Thyroid gland (tissue), 4 donors: ENCODE measurements at regions not wholly inside any gene's neighbourhood (a gene's known extent, or its start where the extent isn't known, plus 50 kb on each side); places are given as distances from the start of the nearest gene placed in this dataset.

Source experiments
- DNase-seq, 2 donors: peaks; one replicate each; pipeline ENCODE4 v3.0.0-alpha.2; 2019
- H3K27ac ChIP-seq, 3 donors: fragments of 200-600 bp; sonication (generic); 1 replicate in 2 of 3; 2 replicates in 1 of 3; pipeline ENCODE4 v1.5.1; 2016 to 2019; ENCODE audit warnings: mild to moderate bottlenecking in 1 of 3, moderate library complexity in 1 of 3
- H3K27me3 ChIP-seq: fragments of 200-600 bp; sonication (generic); one replicate; pipeline ENCODE4 v1.5.1; 2019
- H3K36me3 ChIP-seq, 2 donors: fragments of 200-600 bp; sonication (generic); one replicate each; pipeline ENCODE4 v1.5.1; 2016 to 2019
- H3K4me1 ChIP-seq, 2 donors: fragments of 200-600 bp; sonication (generic); one replicate each; pipeline ENCODE4 v1.5.1; 2017 to 2019
- H3K4me3 ChIP-seq, 3 donors: fragments of 200-600 bp; sonication (generic); replicated peaks in 1 of 3; 1 replicate in 2 of 3; 2 replicates in 1 of 3; pipeline ENCODE4 v1.5.1; 2016; ENCODE audit warnings: mild to moderate bottlenecking in 1 of 3
- H3K9me3 ChIP-seq: fragments of 200-600 bp; sonication (generic); one replicate; pipeline ENCODE4 v1.5.1; 2017
- CTCF ChIP-seq, 6 experiments: fragments of 200-600 bp in 3 of 6; fragments of 450-650 bp in 3 of 6; sonication (generic) in 3 of 6; IDR thresholded peaks; one replicate each; pipeline ENCODE4 v1.5.1; 2016 to 2019; ENCODE audit warnings: antibody characterized with exemption in 6 of 6, mild to moderate bottlenecking in 2 of 6, inconsistent platforms in 1 of 6, moderate library complexity in 1 of 6
- POLR2A ChIP-seq, 2 donors: fragments of 450-650 bp; IDR thresholded peaks; one replicate each; pipeline ENCODE4 v1.6.1; 2017; ENCODE audit warnings: antibody characterized with exemption in 2 of 2, mild to moderate bottlenecking in 2 of 2, moderate library complexity in 1 of 2
- WGBS, 2 donors: methylation state at CpG; one replicate each; pipeline ENCODE4 v1.1.5; 2017; 5-methylcytosine and 5-hydroxymethylcytosine counted together
- intact Hi-C: fragments of 100-400 bp; cut with DNase I; formaldehyde crosslinking; loops from one replicate; pipeline ENCODE4 v1.15.1; 2023

GRCh38 chr12:73210548-73211204 is 938.5 kb downstream of the TRHDE start:
- Histone ChIP-seq H3K4me3 (no peak overlapping the region), H3K9me3 (no peaks in the 10 kb centered on the region), H3K27me3 (no peaks in the 10 kb centered on the region), H3K27ac (no peak overlapping the region), H3K4me1 (no peaks in the 10 kb centered on the region), H3K36me3 (no peaks in the 10 kb centered on the region)
- 75 to 82% methylated on average over 5 of the region's 5 CpGs for WGBS, 2 donors
- no peak for TF ChIP-seq CTCF (IDR thresholded peaks at IDR 0.05)
- no peak for TF ChIP-seq POLR2A (IDR thresholded peaks at IDR 0.05)
- intact Hi-C loops = no loop called here
- DNase-seq = no peak

DNA sequence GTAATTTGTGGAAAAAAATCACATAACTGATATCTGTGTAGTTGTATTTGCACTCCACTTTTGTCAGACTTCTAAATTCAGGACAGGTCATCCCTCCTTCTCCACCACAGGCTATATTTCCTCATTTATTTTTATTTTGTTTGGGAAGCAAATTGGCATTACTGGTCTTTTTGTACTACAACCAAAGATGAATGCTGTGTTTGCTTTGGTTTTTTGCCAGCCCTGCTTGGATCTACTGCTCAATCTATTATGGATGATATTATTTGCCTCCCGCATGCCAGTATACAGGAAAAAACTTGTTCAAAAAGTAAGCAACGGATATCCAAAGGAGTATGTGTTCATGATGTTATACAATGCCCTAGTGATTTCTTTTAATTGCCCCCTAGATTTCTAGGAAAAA is 948.8 kb downstream of the TRHDE start:
- TF ChIP-seq POLR2A (IDR thresholded peaks at IDR 0.05) = no peak
- no peak for TF ChIP-seq CTCF (IDR thresholded peaks at IDR 0.05)
- WGBS, 2 donors = 64 to 74% methylated on average over 2 of the region's 2 CpGs
- intact Hi-C loops = no loop called here

DNA sequence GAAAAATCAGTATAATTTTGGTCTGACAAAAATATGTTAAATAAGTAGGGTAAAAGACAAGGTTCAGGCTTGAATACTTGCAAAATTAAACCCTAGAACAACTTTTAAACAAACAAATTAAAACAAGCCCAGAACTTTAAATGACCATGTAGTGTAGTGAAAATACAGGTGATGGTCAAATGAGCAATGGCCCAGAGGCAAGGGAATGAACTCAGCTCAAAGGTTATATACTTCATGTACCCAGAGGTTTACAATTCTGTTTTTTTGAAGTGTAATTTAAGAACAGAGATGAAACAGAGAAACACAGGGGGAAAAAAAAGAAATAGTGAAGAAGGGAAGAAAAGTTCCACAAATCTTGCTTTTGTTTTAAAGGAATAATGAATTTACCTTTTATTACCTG is 949.2 kb downstream of the TRHDE start:
- H3K36me3 ChIP-seq = no peaks in the 10 kb centered on the region
- TF ChIP-seq CTCF (IDR thresholded peaks at IDR 0.05) (no peak), POLR2A (IDR thresholded peaks at IDR 0.05) (no peak)
- H3K27me3 ChIP-seq = no peaks in the 10 kb centered on the region
- intact Hi-C loops = no loop called here
- H3K27ac ChIP-seq = no peak overlapping the region
- H3K9me3 ChIP-seq = no peaks in the 10 kb centered on the region
- H3K4me3 ChIP-seq = no peak overlapping the region
- no peaks in the 10 kb centered on the region for H3K4me1 ChIP-seq
- no peak for DNase-seq

More for the DNA sequence above, 948.8 kb downstream of the TRHDE start:
- Histone ChIP-seq H3K27me3 (no peaks in the 10 kb centered on the region), H3K9me3 (no peaks in the 10 kb centered on the region), H3K4me3 (no peak overlapping the region), H3K4me1 (no peaks in the 10 kb centered on the region), H3K36me3 (no peaks in the 10 kb centered on the region), H3K27ac (no peak overlapping the region)
- DNase-seq = no peak

DNA sequence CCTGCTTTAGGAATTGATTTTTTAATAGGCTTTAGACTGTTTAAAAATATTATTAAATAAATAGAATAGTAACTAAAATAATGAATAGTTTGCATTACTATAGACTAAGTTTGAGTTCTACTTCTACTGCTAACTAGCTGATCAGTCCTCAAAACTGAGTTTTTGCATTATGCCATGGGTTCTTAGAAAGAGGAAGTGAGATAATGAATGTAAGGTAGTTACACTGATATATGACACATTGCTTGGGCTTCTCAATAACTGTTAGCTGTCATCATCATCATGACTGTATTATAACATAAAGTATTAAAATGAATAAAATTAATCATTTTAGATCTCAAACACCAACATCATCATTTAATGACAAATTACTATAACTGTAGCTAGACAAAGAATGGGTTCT is 949.7 kb downstream of the TRHDE start:
- TF ChIP-seq POLR2A (IDR thresholded peaks at IDR 0.05) (no peak), CTCF (IDR thresholded peaks at IDR 0.05) (no peak)
- intact Hi-C loops = no loop called here
- Histone ChIP-seq H3K9me3 (no peaks in the 10 kb centered on the region), H3K4me3 (no peak overlapping the region), H3K27me3 (no peaks in the 10 kb centered on the region), H3K36me3 (no peaks in the 10 kb centered on the region), H3K27ac (no peak overlapping the region), H3K4me1 (no peaks in the 10 kb centered on the region)
- no peak for DNase-seq

- H3K27ac ChIP-seq = no peak overlapping the region
- no peaks in the 10 kb centered on the region for H3K27me3 ChIP-seq
- no peaks in the 10 kb centered on the region for H3K9me3 ChIP-seq
- no peak for DNase-seq
- no peak overlapping the region for H3K4me3 ChIP-seq
- TF ChIP-seq POLR2A (IDR thresholded peaks at IDR 0.05) (no peak), CTCF (IDR thresholded peaks at IDR 0.05) (no peak)
- intact Hi-C loops = no loop called here
- H3K4me1 ChIP-seq = no peaks in the 10 kb centered on the region
- WGBS, 2 donors = 0 to 53% methylated on average over 1 of the region's 1 CpG
- H3K36me3 ChIP-seq = no peaks in the 10 kb centered on the region
Measured at GRCh38 chr12:73225371-73225937, 953.3 kb downstream of the TRHDE start.
